Neural progenitor cell (in vitro differentiated cells): ENCODE measurements at regions not wholly inside any gene's neighbourhood (a gene's known extent, or its start where the extent isn't known, plus 50 kb on each side); places are given as distances from the start of the nearest gene placed in this dataset.

Source experiments
- DNase-seq: peaks from one replicate; pipeline ENCODE4 v3.0.0-alpha.2; 2016; ENCODE audit warnings: low spot score
- H2AFZ ChIP-seq: fragments of 200-600 bp; sonication (generic); replicated peaks from 2 replicates; pipeline ENCODE4 v1.6.1; 2016; ENCODE audit warnings: antibody characterized with exemption
- H3F3A ChIP-seq: fragments of 200-600 bp; sonication (generic); 2 replicates; pipeline ENCODE4 v1.6.1; 2016; ENCODE audit warnings: antibody characterized with exemption, low read depth
- H3K27ac ChIP-seq: fragments of 200-600 bp; sonication (generic); 2 replicates; pipeline ENCODE4 v1.5.1; 2016; ENCODE audit warnings: mild to moderate bottlenecking
- H3K27me3 ChIP-seq: fragments of 200-600 bp; sonication (generic); 2 replicates; pipeline ENCODE4 v1.6.1; 2016; ENCODE audit warnings: mild to moderate bottlenecking, moderate library complexity
- H3K36me3 ChIP-seq: fragments of 200-600 bp; sonication (generic); 2 replicates; pipeline ENCODE4 v1.5.1; 2016
- H3K4me1 ChIP-seq: fragments of 200-600 bp; sonication (generic); 2 replicates; pipeline ENCODE4 v1.6.1; 2016; ENCODE audit warnings: mixed run types
- H3K4me2 ChIP-seq: fragments of 200-600 bp; sonication (generic); 2 replicates; pipeline ENCODE4 v1.6.1; 2016
- H3K4me3 ChIP-seq: fragments of 200-600 bp; sonication (generic); 2 replicates; pipeline ENCODE4 v1.5.1; 2016
- H3K79me2 ChIP-seq: fragments of 200-600 bp; sonication (generic); 2 replicates; pipeline ENCODE4 v1.6.1; 2016; ENCODE audit warnings: low read depth
- H3K9ac ChIP-seq: fragments of 200-600 bp; sonication (generic); 2 replicates; pipeline ENCODE4 v1.6.1; 2016
- H3K9me3 ChIP-seq: fragments of 200-600 bp; sonication (generic); 2 replicates; pipeline ENCODE4 v1.5.1; 2016; ENCODE audit warnings: low read depth
- H4K20me1 ChIP-seq: fragments of 200-600 bp; sonication (generic); 2 replicates; pipeline ENCODE4 v1.6.1; 2016; ENCODE audit warnings: low read depth
- H3K27ac Mint-ChIP-seq: 3 replicates; pipeline ENCODE4 v1.8.0; 2021; ENCODE audit warnings: mixed read lengths
- H3K27me3 Mint-ChIP-seq: 2 replicates; pipeline ENCODE4 v1.8.0; 2022; ENCODE audit warnings: low read depth, mild to moderate bottlenecking, inconsistent platforms, moderate library complexity, mixed read lengths; ENCODE audit not compliant: insufficient read depth
- H3K36me3 Mint-ChIP-seq: 3 replicates; pipeline ENCODE4 v1.8.0; 2021; ENCODE audit warnings: mixed read lengths
- H3K4me1 Mint-ChIP-seq: 3 replicates; pipeline ENCODE4 v1.8.0; 2021; ENCODE audit warnings: mixed read lengths
- H3K4me3 Mint-ChIP-seq: 3 replicates; pipeline ENCODE4 v1.8.0; 2021; ENCODE audit warnings: mild to moderate bottlenecking, moderate library complexity, mixed read lengths
- H3K9me3 Mint-ChIP-seq: 3 replicates; pipeline ENCODE4 v1.8.0; 2020; ENCODE audit warnings: mixed read lengths
- CTCF ChIP-seq: fragments of 200-600 bp; sonication (generic); IDR thresholded peaks from 2 replicates; pipeline ENCODE4 v1.5.1; 2017; ENCODE audit warnings: antibody characterized with exemption, mild to moderate bottlenecking
- EZH2 ChIP-seq: fragments of 200-600 bp; sonication (generic); IDR thresholded peaks from 2 replicates; pipeline ENCODE4 v1.6.1; 2017; ENCODE audit warnings: antibody characterized with exemption, mild to moderate bottlenecking, moderate library complexity
- EZH2phosphoT487 ChIP-seq: fragments of 200-600 bp; sonication (generic); IDR thresholded peaks from 2 replicates; pipeline ENCODE4 v1.6.1; 2017; ENCODE audit warnings: antibody characterized with exemption

- H3K4me1 Mint-ChIP-seq = no peaks in the 10 kb centered on the region
- H3K27ac Mint-ChIP-seq = no peak overlapping the region
- Histone ChIP-seq H3K27ac (no peak overlapping the region), H3K79me2 (no peaks in the 10 kb centered on the region), H3K4me2 (no peak overlapping the region), H3K9ac (no peak overlapping the region), H3K27me3 (peaks cover 6% of the 10 kb centered on the region), H4K20me1 (no peaks in the 10 kb centered on the region), H3F3A (no peaks in the 10 kb centered on the region), H3K4me1 (peaks cover 8% of the 10 kb centered on the region), H3K36me3 (no peaks in the 10 kb centered on the region), H3K9me3 (no peaks in the 10 kb centered on the region), H2AFZ (no peak overlapping the region), H3K4me3 (no peak overlapping the region)
- H3K36me3 Mint-ChIP-seq = no peaks in the 10 kb centered on the region
- peaks cover 25% of the 10 kb centered on the region for H3K9me3 Mint-ChIP-seq
- H3K27me3 Mint-ChIP-seq = peaks cover 7% of the 10 kb centered on the region
- DNase-seq = no peak
- H3K4me3 Mint-ChIP-seq = no peak overlapping the region
- TF ChIP-seq EZH2 = no peak
- no peak for TF ChIP-seq CTCF
- TF ChIP-seq EZH2phosphoT487 = no peak
These were observed 51.4 kb upstream of the SGPP2 start for GRCh38 chr2:222372993-222373392.
